ENCODE measurements at regions not wholly inside any gene's neighbourhood (a gene's known extent, or its start where the extent isn't known, plus 50 kb on each side); places are given as distances from the start of the nearest gene placed in this dataset.

- TF ChIP-seq CTCF (IDR thresholded peaks at IDR 0.05; ENCODE audit: insufficient read depth, low read depth, low read length) (no peak), EZH2 (IDR thresholded peaks at IDR 0.05; ENCODE audit: insufficient read depth, low read length) (no peak)
Measured at GRCh38 chr13:69545551-69545950, 562.1 kb upstream of the ATXN8OS start.
